HCT116 (cell line): ENCODE measurements at regions not wholly inside any gene's neighbourhood (a gene's known extent, or its start where the extent isn't known, plus 50 kb on each side); places are given as distances from the start of the nearest gene placed in this dataset.

ENCODE experiments used
- ATAC-seq: fragments of 200-7000 bp; cut with Tn5 transposase; 2 replicates; pipeline ENCODE4 v1.9.1; 2020; ENCODE audit warnings: mild to moderate bottlenecking, moderate library complexity
- BruUV-seq: library from RNA; stranded (reverse); fragments of 400-500 nt; replicated peaks from 2 replicates; lab custom pipeline; 2021; lab: Mats Ljungman, UMichigan
- CTCF ChIA-PET: fragments of 300-600 bp; sonication (Branson Sonifier 250); formaldehyde crosslinking; loops from one replicate; lab custom pipeline; 2021; ENCODE audit warnings: antibody characterized with exemption; lab: Charles Lee
- POLR2A ChIA-PET: fragments of 300-600, 350-600 bp; sonication (Branson Sonifier 250); formaldehyde crosslinking; loops from one replicate; lab custom pipeline; 2021; ENCODE audit warnings: antibody characterized with exemption; lab: Charles Lee
- RAD21 ChIA-PET, 2 experiments: fragments of 300-600 bp; sonication (Branson Sonifier 250); formaldehyde crosslinking; loops; one replicate each; lab custom pipeline; 2023; ENCODE audit warnings: low total read pairs in 2 of 2; ENCODE audit not compliant: uncharacterized antibody in 2 of 2, unreplicated experiment in 2 of 2, low non-redundant PET in 1 of 2; lab: Charles Lee
- DNase-seq: peaks from one replicate; pipeline ENCODE4 v3.0.0-alpha.2; 2010; ENCODE audit warnings: low read depth, low spot score
- H2AFZ ChIP-seq: fragments of 200-600 bp; shearing (Covaris generic), sonication (generic); 2 replicates; pipeline ENCODE4 v1.6.1; 2017; ENCODE audit warnings: low read depth, mixed run types, mixed read lengths, antibody characterized with exemption, low read length; ENCODE audit not compliant: poor library complexity, severe bottlenecking
- H3K27ac ChIP-seq: 2 replicates; pipeline ENCODE4 v1.5.1; 2012; ENCODE audit warnings: low read depth, low read length
- H3K27me3 ChIP-seq: fragments of 200-600 bp; sonication (generic); 2 replicates; pipeline ENCODE4 v1.6.1; 2016; ENCODE audit warnings: mixed run types, low read length, mixed read lengths; ENCODE audit not compliant: insufficient read depth
- H3K36me3 ChIP-seq, 2 experiments: fragments of 200-500 bp in 1 of 2; fragments of 200-600 bp in 1 of 2; sonication (Bioruptor generic) in 1 of 2; sonication (generic) in 1 of 2; 2 replicates each; pipeline versions ENCODE4 v1.5.1 to v1.6.1; 2014 to 2016; ENCODE audit warnings: low read length in 2 of 2, inconsistent platforms in 1 of 2, mixed read lengths in 1 of 2, mixed run types in 1 of 2; ENCODE audit not compliant: insufficient read depth in 2 of 2, control insufficient read depth in 1 of 2
- H3K4me1 ChIP-seq, 2 experiments: fragments of 200-600 bp in 1 of 2; sonication (generic) in 1 of 2; 2 replicates each; pipeline versions ENCODE4 v1.5.1 to v1.6.1; 2012 to 2017; ENCODE audit warnings: low read length in 2 of 2, inconsistent platforms in 1 of 2, mild to moderate bottlenecking in 1 of 2, mixed read lengths in 1 of 2, mixed run types in 1 of 2, moderate library complexity in 1 of 2; ENCODE audit not compliant: insufficient read depth in 2 of 2, control insufficient read depth in 1 of 2
- H3K4me2 ChIP-seq: fragments of 200-600 bp; sonication (generic); 2 replicates; pipeline ENCODE4 v1.6.1; 2017; ENCODE audit warnings: mixed run types, low read length, mixed read lengths
- H3K4me3 ChIP-seq, 2 experiments: fragments of 200-600 bp in 1 of 2; sonication (generic) in 1 of 2; replicated peaks in 1 of 2; 2 replicates each; pipeline ENCODE4 v1.5.1; 2011 to 2016; ENCODE audit warnings: low read length in 2 of 2, control low read depth in 1 of 2, low read depth in 1 of 2, mild to moderate bottlenecking in 1 of 2, mixed read lengths in 1 of 2, mixed run types in 1 of 2
- H3K79me2 ChIP-seq: fragments of 200-600 bp; sonication (generic); 2 replicates; pipeline ENCODE4 v1.6.1; 2017; ENCODE audit warnings: mild to moderate bottlenecking, mixed run types, low read length, moderate library complexity, mixed read lengths; ENCODE audit not compliant: insufficient read depth
- H3K9ac ChIP-seq: fragments of 200-600 bp; sonication (generic); 2 replicates; pipeline ENCODE4 v1.6.1; 2016; ENCODE audit warnings: low read length, mixed read lengths
- H3K9me2 ChIP-seq: fragments of 200-600 bp; sonication (generic), shearing (Covaris generic); 2 replicates; pipeline ENCODE4 v1.6.1; 2017; ENCODE audit warnings: mixed run types, mild to moderate bottlenecking, moderate library complexity; ENCODE audit not compliant: insufficient read depth
- H3K9me3 ChIP-seq, 2 experiments: fragments of 200-500 bp in 1 of 2; fragments of 200-600 bp in 1 of 2; sonication (Bioruptor generic) in 1 of 2; sonication (generic) in 1 of 2; 2 replicates each; pipeline ENCODE4 v1.6.1; 2014 to 2017; ENCODE audit warnings: low read length in 2 of 2, mixed read lengths in 2 of 2, inconsistent platforms in 1 of 2, low read depth in 1 of 2, mild to moderate bottlenecking in 1 of 2, mixed run types in 1 of 2, moderate library complexity in 1 of 2; ENCODE audit not compliant: control insufficient read depth in 1 of 2, insufficient read depth in 1 of 2
- H4K20me1 ChIP-seq: fragments of 200-600 bp; sonication (generic), shearing (Covaris generic); 2 replicates; pipeline ENCODE4 v1.6.1; 2017; ENCODE audit warnings: mixed run types, mild to moderate bottlenecking, moderate library complexity; ENCODE audit not compliant: insufficient read depth
- CBX3 ChIP-seq: IDR thresholded peaks from 2 replicates; pipeline ENCODE4 v1.6.1; 2012; ENCODE audit warnings: low read depth
- EZH2 ChIP-seq: fragments of 200-600 bp; sonication (generic); IDR thresholded peaks from 2 replicates; pipeline ENCODE4 v1.6.1; 2017; ENCODE audit warnings: antibody characterized with exemption, mixed run types
- EZH2phosphoT487 ChIP-seq: fragments of 200-600 bp; IDR thresholded peaks from 2 replicates; pipeline ENCODE4 v1.6.1; 2018; ENCODE audit warnings: antibody characterized with exemption, borderline replicate concordance
- FOSL1 ChIP-seq: IDR thresholded peaks from 2 replicates; pipeline ENCODE4 v1.6.1; 2012; ENCODE audit warnings: low read depth
- JUND ChIP-seq: IDR thresholded peaks from 2 replicates; pipeline ENCODE4 v1.6.1; 2012
- POLR2AphosphoS5 ChIP-seq: IDR thresholded peaks from 2 replicates; pipeline ENCODE4 v1.6.1; 2011; ENCODE audit warnings: mild to moderate bottlenecking, low read depth, low read length, moderate library complexity
- RAD21 ChIP-seq: IDR thresholded peaks from 2 replicates; pipeline ENCODE4 v1.6.1; 2012; ENCODE audit warnings: low read depth, mild to moderate bottlenecking
- SIN3A ChIP-seq: IDR thresholded peaks from 2 replicates; pipeline ENCODE4 v1.6.1; 2012; ENCODE audit warnings: low read depth
- SP1 ChIP-seq: IDR thresholded peaks from 2 replicates; pipeline ENCODE4 v1.6.1; 2012; ENCODE audit warnings: low read depth
- SRF ChIP-seq: IDR thresholded peaks from 2 replicates; pipeline ENCODE4 v1.6.1; 2012; ENCODE audit warnings: low read depth
- TCF7L2 ChIP-seq: IDR thresholded peaks from 2 replicates; pipeline ENCODE4 v1.7.0; 2011; ENCODE audit warnings: borderline replicate concordance, inconsistent platforms; ENCODE audit not compliant: insufficient read depth, insufficient read length; ENCODE audit errors: extremely low read depth
- YY1 ChIP-seq: IDR thresholded peaks from 2 replicates; pipeline ENCODE4 v1.6.1; 2011; ENCODE audit warnings: low read length, low read depth, moderate library complexity, mild to moderate bottlenecking; ENCODE audit not compliant: insufficient replicate concordance; ENCODE audit errors: extremely low read depth
- ZFX ChIP-seq: fragments of 450-650 bp; IDR thresholded peaks from 2 replicates; pipeline ENCODE4 v1.6.1; 2017
- ZNF274 ChIP-seq: fragments of 200-500 bp; sonication (Bioruptor generic); IDR thresholded peaks from 2 replicates; pipeline ENCODE4 v1.6.1; 2014; ENCODE audit warnings: mild to moderate bottlenecking, low read depth, low read length, inconsistent platforms
- intact Hi-C: fragments of 100-400 bp; cut with micrococcal nuclease; formaldehyde crosslinking; loops from 2 replicates; pipeline ENCODE4 v1.10.0; 2022
- TF ChIP-seq, protein P1 (sequence below): IDR thresholded peaks from 2 replicates; pipeline ENCODE4 v1.6.1; 2012
- TF ChIP-seq, protein P2 (sequence below): IDR thresholded peaks from 2 replicates; pipeline ENCODE4 v1.6.1; 2012
- TF ChIP-seq, protein P3 (sequence below), 3 experiments: fragments of 200-600 bp in 1 of 3; sonication (generic) in 1 of 3; IDR thresholded peaks in 2 of 3; conservative IDR thresholded peaks in 1 of 3; 2 replicates each; pipeline ENCODE4 v1.5.1; 2012 to 2017; ENCODE audit warnings: low read depth in 2 of 3, low read length in 2 of 3, antibody characterized with exemption in 1 of 3, borderline replicate concordance in 1 of 3, control low read depth in 1 of 3, mild to moderate bottlenecking in 1 of 3, mixed read lengths in 1 of 3, mixed run types in 1 of 3, moderate library complexity in 1 of 3; ENCODE audit not compliant: insufficient read depth in 1 of 3
- TF ChIP-seq, protein P4 (sequence below): IDR thresholded peaks from 2 replicates; pipeline ENCODE4 v1.6.1; 2011; ENCODE audit warnings: mild to moderate bottlenecking, low read length, moderate library complexity; ENCODE audit not compliant: insufficient replicate concordance; ENCODE audit errors: extremely low read depth

DNA sequence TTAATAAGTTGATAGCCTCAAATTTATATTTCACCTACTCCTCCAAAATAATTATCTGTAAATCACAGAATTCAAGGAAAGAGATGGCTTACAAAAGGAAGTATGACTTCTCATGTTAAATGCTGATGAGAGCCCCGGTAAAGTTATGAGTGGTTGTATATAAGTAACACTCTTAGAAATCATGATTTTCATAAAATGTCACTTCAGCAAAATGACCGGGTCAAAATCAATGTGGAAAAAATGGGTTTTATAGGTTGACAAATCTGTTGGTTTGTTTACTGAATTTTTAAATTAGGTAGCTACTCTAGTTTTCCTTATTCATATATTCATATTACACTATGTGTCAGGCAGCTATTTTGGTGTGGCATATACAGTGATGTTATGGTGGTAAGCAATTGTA is 1131.0 kb downstream of the TAF11L14 start (continued):
- TF ChIP-seq TCF7L2 = no peak
- no peak for TF ChIP-seq FOSL1
- TF ChIP-seq POLR2AphosphoS5 = no peak
- TF ChIP-seq CBX3 = no peak
- TF ChIP-seq YY1 = no peak
- no peak for TF ChIP-seq EZH2
- TF ChIP-seq ZFX = no peak
- no peak for TF ChIP-seq JUND
- no peak for TF ChIP-seq EZH2phosphoT487
- no peak for TF ChIP-seq SRF
- no peak for TF ChIP-seq SP1

DNA sequence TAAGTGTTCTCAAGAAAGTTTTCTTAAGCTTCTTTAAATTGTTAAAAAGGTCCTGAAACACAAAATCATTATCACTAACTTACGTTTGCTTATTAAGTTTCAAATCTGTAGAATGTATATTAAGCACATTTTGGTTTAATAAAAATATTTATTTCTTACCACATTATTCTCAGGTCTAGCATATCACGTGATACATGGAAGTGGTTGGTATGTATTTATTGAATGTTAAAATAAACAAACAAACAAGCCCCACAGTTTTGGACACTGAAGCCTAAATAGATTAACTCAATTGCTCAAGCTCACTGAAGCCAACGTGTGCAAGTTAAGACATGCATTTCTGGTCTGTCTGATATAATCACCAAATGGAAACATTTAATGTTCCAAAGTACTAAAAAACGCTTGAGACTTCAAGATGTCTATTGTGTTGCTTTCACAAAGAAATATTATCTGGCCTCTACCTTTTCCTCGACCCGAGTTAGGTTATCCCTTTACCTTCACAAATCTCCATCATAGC is 1136.9 kb downstream of the TAF11L14 start:
- H3K36me3 ChIP-seq = no peaks in the 10 kb centered on the region
- TF ChIP-seq CBX3 (no peak), SP1 (no peak), SRF (no peak), YY1 (no peak), RAD21 (no peak), ZNF274 (no peak), SIN3A (no peak), POLR2AphosphoS5 (no peak), ZFX (no peak)
- TF ChIP-seq, protein P1, sequence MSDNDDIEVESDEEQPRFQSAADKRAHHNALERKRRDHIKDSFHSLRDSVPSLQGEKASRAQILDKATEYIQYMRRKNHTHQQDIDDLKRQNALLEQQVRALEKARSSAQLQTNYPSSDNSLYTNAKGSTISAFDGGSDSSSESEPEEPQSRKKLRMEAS = no peak
- TF ChIP-seq, protein P2, sequence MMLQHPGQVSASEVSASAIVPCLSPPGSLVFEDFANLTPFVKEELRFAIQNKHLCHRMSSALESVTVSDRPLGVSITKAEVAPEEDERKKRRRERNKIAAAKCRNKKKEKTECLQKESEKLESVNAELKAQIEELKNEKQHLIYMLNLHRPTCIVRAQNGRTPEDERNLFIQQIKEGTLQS = no peak
- TF ChIP-seq, protein P3, sequence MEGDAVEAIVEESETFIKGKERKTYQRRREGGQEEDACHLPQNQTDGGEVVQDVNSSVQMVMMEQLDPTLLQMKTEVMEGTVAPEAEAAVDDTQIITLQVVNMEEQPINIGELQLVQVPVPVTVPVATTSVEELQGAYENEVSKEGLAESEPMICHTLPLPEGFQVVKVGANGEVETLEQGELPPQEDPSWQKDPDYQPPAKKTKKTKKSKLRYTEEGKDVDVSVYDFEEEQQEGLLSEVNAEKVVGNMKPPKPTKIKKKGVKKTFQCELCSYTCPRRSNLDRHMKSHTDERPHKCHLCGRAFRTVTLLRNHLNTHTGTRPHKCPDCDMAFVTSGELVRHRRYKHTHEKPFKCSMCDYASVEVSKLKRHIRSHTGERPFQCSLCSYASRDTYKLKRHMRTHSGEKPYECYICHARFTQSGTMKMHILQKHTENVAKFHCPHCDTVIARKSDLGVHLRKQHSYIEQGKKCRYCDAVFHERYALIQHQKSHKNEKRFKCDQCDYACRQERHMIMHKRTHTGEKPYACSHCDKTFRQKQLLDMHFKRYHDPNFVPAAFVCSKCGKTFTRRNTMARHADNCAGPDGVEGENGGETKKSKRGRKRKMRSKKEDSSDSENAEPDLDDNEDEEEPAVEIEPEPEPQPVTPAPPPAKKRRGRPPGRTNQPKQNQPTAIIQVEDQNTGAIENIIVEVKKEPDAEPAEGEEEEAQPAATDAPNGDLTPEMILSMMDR (IDR thresholded peaks at IDR 0.05 in 2 of 3, conservative IDR thresholded peaks at IDR 0.05 in 1 of 3; ENCODE audit: borderline replicate concordance in 1 of 3, insufficient read depth in 1 of 3, low read depth in 2 of 3, low read length in 2 of 3) = no peak
- TF ChIP-seq, protein P4, sequence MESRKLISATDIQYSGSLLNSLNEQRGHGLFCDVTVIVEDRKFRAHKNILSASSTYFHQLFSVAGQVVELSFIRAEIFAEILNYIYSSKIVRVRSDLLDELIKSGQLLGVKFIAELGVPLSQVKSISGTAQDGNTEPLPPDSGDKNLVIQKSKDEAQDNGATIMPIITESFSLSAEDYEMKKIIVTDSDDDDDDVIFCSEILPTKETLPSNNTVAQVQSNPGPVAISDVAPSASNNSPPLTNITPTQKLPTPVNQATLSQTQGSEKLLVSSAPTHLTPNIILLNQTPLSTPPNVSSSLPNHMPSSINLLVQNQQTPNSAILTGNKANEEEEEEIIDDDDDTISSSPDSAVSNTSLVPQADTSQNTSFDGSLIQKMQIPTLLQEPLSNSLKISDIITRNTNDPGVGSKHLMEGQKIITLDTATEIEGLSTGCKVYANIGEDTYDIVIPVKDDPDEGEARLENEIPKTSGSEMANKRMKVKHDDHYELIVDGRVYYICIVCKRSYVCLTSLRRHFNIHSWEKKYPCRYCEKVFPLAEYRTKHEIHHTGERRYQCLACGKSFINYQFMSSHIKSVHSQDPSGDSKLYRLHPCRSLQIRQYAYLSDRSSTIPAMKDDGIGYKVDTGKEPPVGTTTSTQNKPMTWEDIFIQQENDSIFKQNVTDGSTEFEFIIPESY = no peak
- TF ChIP-seq, all 23 proteins: peak for 0
- Histone ChIP-seq H3K79me2 (no peaks in the 10 kb centered on the region), H3K9ac (no peak overlapping the region), H3K4me3 (no peak overlapping the region), H3K4me1 (no peaks in the 10 kb centered on the region), H3K27me3 (no peaks in the 10 kb centered on the region), H3K9me3 (peaks cover 9 to 12% of the 10 kb centered on the region in 2 experiments; a peak in 2 of 4 replicates), H3K4me2 (no peak overlapping the region), H2AFZ (no peak overlapping the region), H4K20me1 (no peaks in the 10 kb centered on the region), H3K9me2 (no peaks in the 10 kb centered on the region), H3K27ac (no peak overlapping the region)
- intact Hi-C loops = no loop called here
- ChIA-PET RAD21 (no interaction called here), POLR2A (no interaction called here), CTCF (no interaction called here)
- BruUV-seq = no TSS peak
- DNase-seq (no peak), ATAC-seq (no peak)
